ENCODE measurements at regions not wholly inside any gene's neighbourhood (a gene's known extent, or its start where the extent isn't known, plus 50 kb on each side); places are given as distances from the start of the nearest gene placed in this dataset.

- no peak for DNase-seq (ENCODE audit: low spot score)
Measured at GRCh38 chr1:96360036-96360795, 361.4 kb upstream of the PTBP2 start.

DNA sequence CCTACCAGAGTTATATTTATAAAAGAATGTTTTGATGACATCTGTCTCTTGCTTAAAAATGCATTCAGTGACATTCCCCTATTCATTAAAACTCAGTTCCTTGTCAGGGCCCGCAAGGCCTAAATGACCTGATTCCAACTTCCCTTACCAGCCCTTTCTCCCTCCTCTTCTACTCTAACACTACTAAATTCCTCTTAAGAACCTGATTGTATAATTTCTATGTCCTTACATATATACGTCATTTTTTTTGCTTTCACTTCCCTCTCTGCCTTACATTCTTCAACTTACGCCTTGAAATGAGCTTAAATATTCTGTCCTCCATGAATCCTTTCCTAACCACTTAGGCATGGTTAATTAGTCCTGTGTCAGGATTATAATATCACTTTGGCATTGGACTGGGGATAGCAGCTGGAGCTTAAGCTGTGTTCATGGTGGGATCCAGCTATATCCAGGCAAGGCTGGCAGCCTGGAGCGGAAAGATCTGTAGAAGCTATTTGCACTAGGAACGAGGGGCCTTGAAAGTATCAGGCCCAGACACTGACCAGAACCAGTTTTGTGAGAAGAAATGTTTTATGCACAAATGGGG, 360.2 kb upstream of the PTBP2 start:
- DNase-seq (ENCODE audit: low spot score), result no peak

DNA sequence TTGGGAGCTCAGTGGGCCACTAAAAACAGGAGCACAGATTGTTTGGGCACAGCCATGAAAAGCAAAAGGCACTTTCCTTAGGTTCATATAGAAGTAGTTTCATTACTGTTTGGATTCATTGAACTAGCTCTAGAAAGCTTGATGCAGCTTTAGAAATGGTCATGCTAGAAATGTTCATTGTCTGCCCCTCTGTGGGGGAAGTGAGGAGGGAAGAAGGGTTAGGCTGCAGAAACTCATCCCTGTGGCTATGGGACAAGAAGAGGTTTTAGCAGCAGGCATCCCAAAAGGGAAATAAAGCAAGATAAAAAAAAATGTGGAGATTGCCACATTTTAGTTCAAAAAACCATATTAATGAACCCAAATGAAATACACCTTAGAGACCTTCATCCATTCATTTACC, 359.6 kb upstream of the PTBP2 start:
- DNase-seq (ENCODE audit: low spot score), result no peak

DNA sequence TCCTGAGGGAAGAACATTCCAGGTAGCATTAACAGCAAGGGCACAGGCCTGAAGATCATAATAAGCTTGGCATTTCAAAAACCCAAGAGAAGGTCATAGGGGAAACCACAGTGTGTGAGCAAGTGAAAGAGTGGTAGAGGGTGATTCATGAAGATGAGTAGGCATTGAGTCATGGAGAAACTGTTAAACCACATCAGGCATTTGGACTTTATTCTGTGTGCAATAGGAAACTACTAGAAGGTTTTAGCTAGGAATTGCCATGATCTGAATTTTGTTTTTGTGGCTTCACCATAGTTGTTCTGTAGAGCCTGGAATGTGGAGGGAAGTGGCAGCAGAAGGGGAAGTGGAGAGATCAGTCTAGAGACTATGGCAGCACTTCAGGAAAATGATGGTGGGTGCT, 359.0 kb upstream of the PTBP2 start:
- DNase-seq (ENCODE audit: low spot score), result no peak

DNA sequence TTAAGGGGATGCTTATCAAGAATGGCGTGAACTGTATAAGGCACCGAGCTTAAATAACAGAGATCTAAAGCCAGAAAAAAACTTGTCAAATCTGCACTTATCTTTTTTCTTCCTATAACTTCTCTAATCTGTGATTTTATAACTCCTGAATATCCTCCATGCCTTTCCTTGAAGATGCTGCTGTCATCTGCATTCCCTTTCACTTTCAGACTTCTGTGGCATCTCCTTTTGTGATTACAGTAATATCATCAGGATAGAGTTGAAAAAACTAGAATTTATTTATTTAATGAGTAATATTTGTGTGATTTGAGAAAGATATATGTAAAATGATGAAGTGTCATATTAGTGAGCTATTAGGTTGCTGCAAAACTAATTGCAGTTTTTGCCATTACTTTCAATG, 357.8 kb upstream of the PTBP2 start:
- DNase-seq (ENCODE audit: low spot score), result no peak

DNA sequence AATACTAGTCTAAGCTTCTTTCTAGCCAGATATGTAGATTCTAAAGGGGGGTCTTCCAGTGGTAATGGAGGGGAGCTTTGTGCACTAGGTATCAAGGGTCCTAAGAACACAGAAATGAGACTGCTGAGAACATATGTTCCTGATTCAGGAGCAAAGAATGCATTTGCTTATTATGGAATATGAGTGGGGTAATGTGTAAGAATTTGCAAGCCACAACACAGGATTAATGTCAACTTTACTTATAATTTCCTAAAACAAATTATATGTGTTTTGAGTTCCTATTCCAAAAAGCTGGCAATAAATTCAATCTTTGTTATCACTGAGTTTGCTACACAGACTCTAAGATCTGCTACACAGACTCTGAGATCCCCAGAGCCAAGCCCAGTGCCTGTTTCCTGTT, 357.0 kb upstream of the PTBP2 start:
- no peak for DNase-seq (ENCODE audit: low spot score)

- DNase-seq (ENCODE audit: low spot score), result no peak
Measured at GRCh38 chr1:96365076-96365475, 356.5 kb upstream of the PTBP2 start.

- no peak for DNase-seq (ENCODE audit: low spot score)
Measured at GRCh38 chr1:96365596-96366390, 355.8 kb upstream of the PTBP2 start.

GRCh38 chr1:96366516-96366915, 355.1 kb upstream of the PTBP2 start:
- DNase-seq (ENCODE audit: low spot score), result peak; percentile 3

DNA sequence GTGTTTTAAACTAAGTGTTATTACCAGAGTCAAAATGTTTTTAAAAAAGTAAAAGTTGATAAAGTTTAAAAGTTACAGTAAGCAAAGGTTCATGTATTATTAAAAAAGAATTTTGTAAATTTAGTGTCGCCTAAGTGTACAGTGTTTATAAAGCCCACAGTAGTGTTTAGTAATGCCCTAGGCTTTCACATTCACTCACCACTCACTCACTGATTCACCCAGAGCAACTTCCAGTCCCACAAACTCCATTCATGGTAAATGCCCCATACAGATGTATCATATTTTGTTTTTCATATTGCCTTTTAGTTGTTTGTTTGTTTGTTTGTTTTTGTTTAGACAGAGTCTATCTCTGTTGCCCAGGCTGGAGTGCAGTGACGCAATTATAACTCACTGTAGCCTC, 353.8 kb upstream of the PTBP2 start:
- no peak for DNase-seq (ENCODE audit: low spot score)

DNA sequence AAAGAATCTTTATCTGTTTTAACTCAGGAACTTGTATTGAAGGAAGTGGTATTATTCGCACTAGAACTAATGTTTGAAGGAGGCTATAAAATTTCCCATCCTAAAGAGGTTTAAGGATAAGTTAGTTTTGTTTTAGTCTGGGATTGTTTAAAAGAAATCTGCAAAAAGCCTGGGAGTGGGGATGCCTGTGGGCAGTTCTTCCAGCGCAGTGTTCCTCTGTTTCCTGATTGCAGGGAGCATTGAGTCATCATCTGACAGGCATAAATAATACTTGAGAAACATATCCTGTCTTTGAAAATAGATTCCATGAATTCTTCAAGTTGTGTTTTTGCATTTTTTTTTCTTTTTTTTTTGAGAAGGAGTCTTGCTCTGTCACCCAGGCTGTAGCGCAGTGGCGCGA, 350.8 kb upstream of the PTBP2 start:
- DNase-seq (ENCODE audit: low spot score), result no peak

DNA sequence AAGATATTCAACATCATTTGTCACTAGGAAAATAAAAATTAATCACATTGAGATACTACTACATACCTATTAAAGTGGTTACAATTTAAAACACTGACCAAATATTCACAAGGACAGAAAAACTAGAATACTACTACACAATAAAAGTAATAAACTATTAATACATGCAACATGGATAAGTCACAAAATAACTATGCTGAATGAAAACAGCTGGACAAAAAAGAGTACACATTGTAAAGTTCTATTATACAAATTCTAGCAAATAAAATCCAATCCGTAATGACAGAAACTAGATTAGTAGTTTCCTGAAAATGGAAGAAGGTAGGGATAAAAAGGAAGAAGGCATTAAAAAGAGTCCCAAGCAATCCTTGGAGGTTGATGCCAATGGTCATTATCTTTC, 348.7 kb upstream of the PTBP2 start:
- DNase-seq (ENCODE audit: low spot score), result no peak

DNA sequence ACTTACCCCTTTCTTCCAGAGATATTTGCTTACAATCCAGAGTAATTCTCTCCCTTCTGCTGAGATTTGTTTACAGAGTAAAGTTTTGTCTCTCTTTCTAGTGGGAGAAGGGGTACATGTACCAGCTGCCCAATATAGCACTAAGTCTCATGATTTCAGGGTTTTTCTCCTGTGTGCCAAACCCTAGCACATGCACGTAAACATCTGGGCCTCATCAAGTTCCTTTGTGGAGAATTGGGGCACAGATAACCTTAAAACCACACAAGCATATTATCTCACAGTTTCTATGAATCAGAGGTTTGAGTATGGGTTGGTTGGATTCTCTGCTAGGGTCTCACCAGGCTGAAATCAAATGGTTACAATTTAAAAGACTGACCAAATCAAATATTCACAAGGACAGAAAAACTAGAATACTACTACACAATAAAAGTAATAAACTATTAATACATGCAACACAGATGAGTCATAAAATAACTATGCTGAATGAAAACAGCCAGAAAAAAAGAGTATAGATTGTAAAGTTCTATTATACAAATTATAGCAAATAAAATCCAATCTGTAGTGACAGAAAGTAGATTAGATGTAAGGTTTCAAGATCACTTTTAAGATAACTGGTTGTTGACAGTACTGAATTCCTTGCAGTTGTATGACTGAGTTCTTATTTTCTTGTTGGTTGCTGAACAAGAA, 347.4 kb upstream of the PTBP2 start:
- DNase-seq (ENCODE audit: low spot score), result no peak

GRCh38 chr1:96376846-96377245, 344.7 kb upstream of the PTBP2 start:
- no peak for DNase-seq (ENCODE audit: low spot score)

- no peak for DNase-seq (ENCODE audit: low spot score)
Measured at GRCh38 chr1:96384611-96385010, 337.0 kb upstream of the PTBP2 start.

DNA sequence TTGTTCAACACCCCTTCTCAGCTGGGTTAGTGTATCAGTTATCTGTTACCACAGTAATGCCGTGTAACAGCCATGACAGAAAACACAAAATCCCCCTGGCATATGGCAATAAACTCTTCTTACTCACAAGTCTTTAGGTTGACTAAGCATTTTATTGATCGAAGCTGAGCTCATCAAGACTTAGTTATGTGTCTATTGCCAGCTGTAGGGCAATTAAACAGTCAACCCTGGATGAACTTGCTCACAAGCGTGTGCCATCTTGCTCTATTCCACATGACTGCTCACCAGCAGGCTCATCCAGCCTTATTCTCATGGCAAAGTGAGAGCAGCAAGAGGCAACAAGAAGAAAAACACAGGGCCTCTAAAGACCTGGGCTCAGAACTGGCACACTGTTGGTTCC, 333.8 kb upstream of the PTBP2 start:
- DNase-seq (ENCODE audit: low spot score), result no peak

DNA sequence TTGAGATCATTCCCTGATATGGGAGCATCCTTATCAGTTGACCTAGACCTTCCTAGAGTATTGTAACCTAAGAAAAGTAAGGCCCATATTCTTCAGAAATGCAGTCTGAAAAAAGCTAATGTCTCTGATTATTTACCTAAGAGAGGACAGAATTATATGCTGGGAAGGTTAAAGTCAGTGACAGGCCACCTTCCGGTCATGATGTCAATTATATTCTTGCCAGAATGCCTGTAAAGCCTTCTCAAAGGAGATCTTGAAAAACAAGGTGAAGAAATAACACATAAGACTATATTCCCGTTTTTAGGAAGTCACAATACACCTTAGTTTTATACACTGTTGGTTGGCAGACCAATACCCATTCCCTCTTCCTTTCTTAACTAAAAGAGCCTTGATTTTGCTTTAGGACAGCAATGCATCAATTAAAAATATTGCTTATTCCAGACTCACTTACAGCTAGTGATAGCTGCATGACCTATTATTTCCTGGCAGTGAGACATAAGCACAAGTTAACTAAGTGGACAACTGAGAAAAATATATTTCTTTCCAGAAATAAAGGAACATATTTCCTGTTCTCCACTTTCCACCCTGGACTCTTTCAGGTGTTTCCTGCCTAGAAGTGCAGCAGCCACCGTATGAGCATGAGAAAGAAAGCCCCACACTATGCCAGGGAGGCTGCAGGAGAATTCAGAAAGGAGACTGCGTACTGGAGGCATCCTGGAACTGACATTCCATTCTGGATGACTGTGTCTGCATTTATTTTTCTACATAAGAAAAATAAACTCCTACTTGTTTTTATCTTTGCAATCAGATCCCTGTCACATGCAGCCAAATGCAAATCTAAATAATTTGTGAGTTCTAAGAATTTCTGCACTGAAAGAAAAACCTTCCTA, 332.9 kb upstream of the PTBP2 start:
- DNase-seq (ENCODE audit: low spot score), result no peak

GRCh38 chr1:96400089-96400488, 321.5 kb upstream of the PTBP2 start:
- no peak for DNase-seq (ENCODE audit: low spot score)

- no peak for DNase-seq (ENCODE audit: low spot score)
Measured at GRCh38 chr1:96409087-96409486, 312.5 kb upstream of the PTBP2 start.

GRCh38 chr1:96409689-96410088, 311.9 kb upstream of the PTBP2 start:
- peak; percentile 60 for DNase-seq (ENCODE audit: low spot score)

GRCh38 chr1:96411006-96411405, 310.6 kb upstream of the PTBP2 start:
- DNase-seq (ENCODE audit: low spot score), result no peak

Measured in SK-N-DZ (cell line).